ENCODE measurements at regions not wholly inside any gene's neighbourhood (a gene's known extent, or its start where the extent isn't known, plus 50 kb on each side); places are given as distances from the start of the nearest gene placed in this dataset.

- TF ChIP-seq POLR2AphosphoS5 (IDR thresholded peaks at IDR 0.05; ENCODE audit: low read depth, low read length): no peak
- no peak for TF ChIP-seq POLR2A (IDR thresholded peaks at IDR 0.05; ENCODE audit: low read depth, low read length)
- TF ChIP-seq TAF1 (IDR thresholded peaks at IDR 0.05; ENCODE audit: borderline replicate concordance, low read depth, low read length): no peak
Measured at GRCh38 chr7:94179466-94179865, 175.3 kb upstream of the BET1 start.
